Testis (tissue), 2 donors: ENCODE measurements at regions not wholly inside any gene's neighbourhood (a gene's known extent, or its start where the extent isn't known, plus 50 kb on each side); places are given as distances from the start of the nearest gene placed in this dataset.

Experiments
- DNase-seq: peaks from one replicate; pipeline ENCODE4 v3.0.0-alpha.2; 2019
- H3K27ac ChIP-seq, 2 donors: fragments of 200-600 bp; sonication (generic); one replicate each; pipeline ENCODE4 v1.5.1; 2019
- H3K27me3 ChIP-seq: fragments of 200-600 bp; sonication (generic); one replicate; pipeline ENCODE4 v1.5.1; 2019
- H3K36me3 ChIP-seq: fragments of 200-600 bp; sonication (generic); one replicate; pipeline ENCODE4 v1.5.1; 2017; ENCODE audit warnings: low read depth; ENCODE audit errors: missing control alignments
- H3K4me1 ChIP-seq: fragments of 200-600 bp; sonication (generic); one replicate; pipeline ENCODE4 v1.5.1; 2019
- H3K4me3 ChIP-seq, 2 donors: fragments of 200-600 bp; sonication (generic); one replicate each; pipeline ENCODE4 v1.5.1; 2017 to 2019
- H3K9me3 ChIP-seq: fragments of 200-600 bp; sonication (generic); one replicate; pipeline ENCODE4 v1.5.1; 2017
- POLR2A ChIP-seq: fragments of 450-650 bp; IDR thresholded peaks from one replicate; pipeline ENCODE4 v1.6.1; 2017; ENCODE audit warnings: antibody characterized with exemption, mild to moderate bottlenecking, moderate library complexity
- WGBS, 2 donors: methylation state at CpG; one replicate each; pipeline ENCODE4 v1.1.5; 2018; 5-methylcytosine and 5-hydroxymethylcytosine counted together
- intact Hi-C: fragments of 100-400 bp; cut with DNase I; formaldehyde crosslinking; loops from one replicate; pipeline ENCODE4 v1.15.1; 2023; ENCODE audit warnings: low total_unique reads
- small RNA-seq, 2 donors: library from RNA; depleted of rRNA; stranded (forward); fragments of <200 nt; gene quantifications; one replicate each; pipeline ENCODE3, GENCODE V24; 2016
- TF ChIP-seq, protein P1 (sequence below), 3 experiments: fragments of 450-650 bp in 2 of 3; fragments of 200-600 bp in 1 of 3; sonication (generic) in 1 of 3; IDR thresholded peaks; one replicate each; pipeline ENCODE4 v1.5.1; 2016 to 2019; ENCODE audit warnings: antibody characterized with exemption in 3 of 3, mild to moderate bottlenecking in 2 of 3, moderate library complexity in 1 of 3

DNA sequence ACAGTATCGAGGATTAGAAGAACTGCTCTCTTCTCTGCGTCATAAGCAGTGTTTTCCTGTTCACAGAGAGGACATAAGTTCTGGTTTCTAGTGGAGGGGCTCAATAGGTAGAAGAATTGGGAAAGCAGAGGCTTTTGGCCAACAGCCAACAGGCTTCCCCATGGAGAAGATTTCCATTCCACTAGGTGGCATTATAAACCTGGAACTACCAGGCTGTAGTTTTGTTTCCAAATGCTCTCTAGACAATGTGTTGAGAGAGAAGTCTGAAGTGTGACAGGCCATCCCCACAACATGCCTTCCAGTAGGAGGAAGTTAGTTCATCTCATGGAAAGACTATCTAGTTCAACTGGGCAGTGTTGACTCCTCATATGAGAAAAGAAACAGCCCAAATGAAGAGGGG is 63.8 kb upstream of the ANXA10 start:
- WGBS, 2 donors = 91 to 97% methylated on average over 2 of the region's 2 CpGs
- no peaks in the 10 kb centered on the region for H3K9me3 ChIP-seq
- no peak for DNase-seq
- no peaks in the 10 kb centered on the region for H3K4me1 ChIP-seq
- TF ChIP-seq POLR2A = no peak
- TF ChIP-seq, protein P1, sequence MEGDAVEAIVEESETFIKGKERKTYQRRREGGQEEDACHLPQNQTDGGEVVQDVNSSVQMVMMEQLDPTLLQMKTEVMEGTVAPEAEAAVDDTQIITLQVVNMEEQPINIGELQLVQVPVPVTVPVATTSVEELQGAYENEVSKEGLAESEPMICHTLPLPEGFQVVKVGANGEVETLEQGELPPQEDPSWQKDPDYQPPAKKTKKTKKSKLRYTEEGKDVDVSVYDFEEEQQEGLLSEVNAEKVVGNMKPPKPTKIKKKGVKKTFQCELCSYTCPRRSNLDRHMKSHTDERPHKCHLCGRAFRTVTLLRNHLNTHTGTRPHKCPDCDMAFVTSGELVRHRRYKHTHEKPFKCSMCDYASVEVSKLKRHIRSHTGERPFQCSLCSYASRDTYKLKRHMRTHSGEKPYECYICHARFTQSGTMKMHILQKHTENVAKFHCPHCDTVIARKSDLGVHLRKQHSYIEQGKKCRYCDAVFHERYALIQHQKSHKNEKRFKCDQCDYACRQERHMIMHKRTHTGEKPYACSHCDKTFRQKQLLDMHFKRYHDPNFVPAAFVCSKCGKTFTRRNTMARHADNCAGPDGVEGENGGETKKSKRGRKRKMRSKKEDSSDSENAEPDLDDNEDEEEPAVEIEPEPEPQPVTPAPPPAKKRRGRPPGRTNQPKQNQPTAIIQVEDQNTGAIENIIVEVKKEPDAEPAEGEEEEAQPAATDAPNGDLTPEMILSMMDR (IDR thresholded peaks at IDR 0.05) = no peak
- intact Hi-C loops = no loop called here
- no peak overlapping the region for H3K4me3 ChIP-seq
- no peaks in the 10 kb centered on the region for H3K27me3 ChIP-seq
- H3K27ac ChIP-seq = no peak overlapping the region
- H3K36me3 ChIP-seq = no peaks in the 10 kb centered on the region

DNA sequence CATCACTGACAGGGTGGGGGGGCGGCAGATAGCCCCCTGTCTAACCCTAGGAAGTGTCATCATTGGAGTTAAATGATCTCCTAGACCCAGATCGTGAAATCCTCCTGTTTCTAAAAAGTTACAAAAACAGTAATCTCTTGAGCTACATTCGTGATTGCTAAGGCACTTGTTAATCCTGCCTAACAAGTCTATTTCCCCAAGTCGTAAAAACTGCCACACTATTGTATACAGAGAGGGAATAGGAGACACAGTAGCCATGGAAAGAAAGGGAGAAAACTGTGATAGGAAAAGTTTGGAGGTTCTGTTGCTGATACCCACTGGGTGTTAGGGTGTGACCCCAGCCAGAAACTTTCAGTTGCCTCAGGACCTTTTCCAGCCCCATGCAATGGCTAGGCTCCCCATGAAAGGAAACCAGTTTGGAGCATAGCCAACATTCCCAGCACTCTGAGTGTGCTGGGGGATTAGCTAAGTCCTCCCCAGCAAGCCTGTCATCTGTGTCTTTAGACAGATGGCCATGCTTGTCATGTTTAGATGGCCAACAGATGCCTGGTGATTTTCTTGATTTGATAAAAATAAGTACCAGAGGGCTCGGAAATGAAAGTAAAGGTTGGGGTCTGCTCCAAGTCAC is 63.3 kb upstream of the ANXA10 start:
- no peaks in the 10 kb centered on the region for H3K4me1 ChIP-seq
- no peak overlapping the region for H3K4me3 ChIP-seq
- intact Hi-C loops = no loop called here
- TF ChIP-seq POLR2A = no peak
- TF ChIP-seq, protein P1 (IDR thresholded peaks at IDR 0.05) = no peak
- H3K27me3 ChIP-seq = no peaks in the 10 kb centered on the region
- WGBS, 2 donors = 82 to 83% methylated on average over 5 of the region's 5 CpGs
- H3K27ac ChIP-seq = no peak overlapping the region
- no peaks in the 10 kb centered on the region for H3K36me3 ChIP-seq
- no peak for DNase-seq
- H3K9me3 ChIP-seq = no peaks in the 10 kb centered on the region

DNA sequence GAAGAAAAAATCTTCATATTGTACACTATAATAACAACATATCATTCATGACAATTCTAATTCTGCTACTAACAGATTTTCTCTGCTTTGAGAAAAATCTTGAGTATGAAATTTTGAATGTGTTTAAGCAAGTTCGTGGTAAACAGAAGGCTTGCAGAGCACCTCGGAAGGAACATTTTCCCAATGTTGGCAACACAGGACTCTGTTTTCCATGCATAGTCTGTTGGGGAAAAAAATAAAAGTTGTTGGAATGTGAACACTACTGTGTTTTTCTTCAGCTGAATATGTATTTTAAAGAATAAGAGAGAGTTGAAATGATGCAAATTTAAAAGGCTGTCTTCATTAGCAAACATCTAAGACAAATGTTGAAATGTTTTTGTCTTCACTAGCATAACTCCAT is 54.7 kb upstream of the ANXA10 start:
- H3K36me3 ChIP-seq = no peaks in the 10 kb centered on the region
- no peak overlapping the region for H3K4me3 ChIP-seq
- H3K4me1 ChIP-seq = no peaks in the 10 kb centered on the region
- H3K9me3 ChIP-seq = no peaks in the 10 kb centered on the region
- no peaks in the 10 kb centered on the region for H3K27me3 ChIP-seq
- H3K27ac ChIP-seq = no peak overlapping the region
- intact Hi-C loops = no loop called here
- TF ChIP-seq, protein P1 (IDR thresholded peaks at IDR 0.05) = no peak
- TF ChIP-seq POLR2A = no peak
- DNase-seq = no peak
- WGBS, 2 donors = 83 to 84% methylated on average over 2 of the region's 2 CpGs

DNA sequence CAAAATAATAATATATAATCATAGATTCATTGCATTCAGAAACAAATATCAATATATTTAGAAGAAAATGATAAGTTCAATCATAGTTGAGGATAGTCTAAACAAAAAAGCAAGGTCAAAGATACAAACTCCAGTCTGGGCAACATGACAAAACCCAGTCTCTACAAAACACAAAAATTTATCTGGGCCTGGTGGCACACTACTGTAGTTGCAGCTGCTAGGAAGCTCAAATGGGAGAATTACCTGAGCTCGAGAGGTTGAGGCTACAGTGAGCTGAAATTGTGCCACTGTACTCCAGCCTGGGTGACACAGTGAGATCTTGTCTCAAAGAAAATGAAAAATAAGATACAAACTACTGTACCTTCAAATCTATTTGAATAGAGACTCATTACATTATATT is 52.7 kb upstream of the ANXA10 start:
- no peaks in the 10 kb centered on the region for H3K36me3 ChIP-seq
- 84 to 95% methylated on average over 1 of the region's 1 CpG for WGBS, 2 donors
- H3K27me3 ChIP-seq = no peaks in the 10 kb centered on the region
- no peak for DNase-seq
- no peak overlapping the region for H3K27ac ChIP-seq
- intact Hi-C loops = no loop called here
- H3K4me1 ChIP-seq = no peaks in the 10 kb centered on the region
- H3K9me3 ChIP-seq = no peaks in the 10 kb centered on the region
- TF ChIP-seq POLR2A = no peak
- TF ChIP-seq, protein P1 (IDR thresholded peaks at IDR 0.05) = no peak
- H3K4me3 ChIP-seq = no peak overlapping the region

Small RNA genes lying in the stretch of these regions (small RNA-seq; reads per million reads assigned to genes)
- 0 reads per million in 2 donors for gene RN7SL776P
